Stomach (tissue), 8 donors: ENCODE measurements at regions not wholly inside any gene's neighbourhood (a gene's known extent, or its start where the extent isn't known, plus 50 kb on each side); places are given as distances from the start of the nearest gene placed in this dataset.

Experiments used
- DNase-seq, 2 donors: peaks; one replicate each; pipeline versions ENCODE4 v3.0.0 to v3.0.0-alpha.2; 2013 to 2019
- H3K27ac ChIP-seq, 5 donors: fragments of 200-600 bp in 4 of 5; sonication (generic) in 4 of 5; one replicate each; pipeline ENCODE4 v1.5.1; 2013 to 2019; ENCODE audit warnings: mild to moderate bottlenecking in 1 of 5, moderate library complexity in 1 of 5
- H3K27me3 ChIP-seq, 3 donors: fragments of 200-600 bp; sonication (generic); one replicate each; pipeline ENCODE4 v1.5.1; 2017 to 2019; ENCODE audit warnings: mixed run types in 1 of 3
- H3K36me3 ChIP-seq, 4 donors: fragments of 200-600 bp; sonication (generic); 1 replicate in 3 of 4; 2 replicates in 1 of 4; pipeline ENCODE4 v1.5.1; 2016 to 2019
- H3K4me1 ChIP-seq, 4 donors: fragments of 200-600 bp; sonication (generic); one replicate each; pipeline ENCODE4 v1.5.1; 2016 to 2019
- H3K4me3 ChIP-seq, 4 donors: fragments of 200-600 bp; sonication (generic) in 3 of 4; one replicate each; pipeline ENCODE4 v1.5.1; 2016 to 2019; ENCODE audit warnings: mild to moderate bottlenecking in 1 of 4
- H3K9me3 ChIP-seq, 4 donors: fragments of 200-600 bp; sonication (generic); one replicate each; pipeline ENCODE4 v1.5.1; 2016 to 2019
- EP300 ChIP-seq: sonication (generic); formaldehyde crosslinking; IDR thresholded peaks from one replicate; pipeline ENCODE4 v1.6.1; 2017; ENCODE audit warnings: antibody characterized with exemption
- POLR2A ChIP-seq, 4 donors: fragments of 450-650 bp; IDR thresholded peaks; one replicate each; pipeline ENCODE4 v1.6.1; 2016; ENCODE audit warnings: antibody characterized with exemption in 4 of 4, control low read depth in 2 of 4, mild to moderate bottlenecking in 1 of 4, moderate library complexity in 1 of 4
- POLR2AphosphoS5 ChIP-seq, 3 donors: sonication (generic); formaldehyde crosslinking; IDR thresholded peaks; one replicate each; pipeline ENCODE4 v1.6.1; 2016; ENCODE audit warnings: antibody characterized with exemption in 3 of 3
- WGBS, 5 donors: extraction: QIAGEN DNeasy Blood & Tissue Kit in 3 of 5; methylation state at CpG; one replicate each; pipeline versions ENCODE4 v1.1.5 to v1.1.7; 2013 to 2018; 5-methylcytosine and 5-hydroxymethylcytosine counted together
- intact Hi-C: fragments of 100-400 bp; cut with DNase I; formaldehyde crosslinking; loops from one replicate; pipeline ENCODE4 v1.15.1; 2023; ENCODE audit warnings: low total_unique reads
- TF ChIP-seq, protein P1 (sequence below), 7 experiments: fragments of 450-650 bp in 4 of 7; fragments of 200-600 bp in 3 of 7; sonication (generic) in 3 of 7; IDR thresholded peaks; one replicate each; pipeline ENCODE4 v1.5.1; 2016 to 2019; ENCODE audit warnings: antibody characterized with exemption in 7 of 7, control low read depth in 2 of 7, mild to moderate bottlenecking in 1 of 7
- donor health status: healthy with polysubstance abuse.
- donor health status: Bipolar disorder and iron deficiency.
- donor health status: healthy.

DNA sequence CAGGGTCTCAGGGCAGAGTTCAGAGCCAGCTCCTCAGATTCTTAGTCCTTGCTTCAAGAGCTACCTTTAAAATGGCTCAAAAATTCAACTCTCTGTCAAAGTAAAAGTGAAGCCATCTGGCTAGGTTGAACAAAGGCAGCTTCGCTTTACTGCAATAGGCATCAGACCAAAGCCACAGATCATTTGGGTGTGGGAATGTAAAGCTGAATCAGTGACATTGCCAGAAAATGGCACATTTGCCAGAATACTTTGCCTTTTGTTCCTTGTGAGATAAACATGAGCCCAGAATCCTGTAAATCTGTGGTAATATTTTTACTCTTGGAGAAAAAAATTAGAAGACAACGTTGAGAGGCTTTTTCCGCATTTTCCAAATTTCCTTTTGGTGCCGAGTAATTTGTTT lies 210.5 kb downstream of the PALM2AKAP2 start:
- Histone ChIP-seq H3K9me3 (peaks cover 0 to 14% (median 2%) of the 10 kb centered on the region in 4 donors), H3K4me3 (no peak overlapping the region), H3K36me3 (no peaks in the 10 kb centered on the region), H3K4me1 (no peaks in the 10 kb centered on the region), H3K27me3 (no peaks in the 10 kb centered on the region), H3K27ac (no peak overlapping the region)
- DNase-seq: no peak
- intact Hi-C loops: no loop called here
- TF ChIP-seq, protein P1, sequence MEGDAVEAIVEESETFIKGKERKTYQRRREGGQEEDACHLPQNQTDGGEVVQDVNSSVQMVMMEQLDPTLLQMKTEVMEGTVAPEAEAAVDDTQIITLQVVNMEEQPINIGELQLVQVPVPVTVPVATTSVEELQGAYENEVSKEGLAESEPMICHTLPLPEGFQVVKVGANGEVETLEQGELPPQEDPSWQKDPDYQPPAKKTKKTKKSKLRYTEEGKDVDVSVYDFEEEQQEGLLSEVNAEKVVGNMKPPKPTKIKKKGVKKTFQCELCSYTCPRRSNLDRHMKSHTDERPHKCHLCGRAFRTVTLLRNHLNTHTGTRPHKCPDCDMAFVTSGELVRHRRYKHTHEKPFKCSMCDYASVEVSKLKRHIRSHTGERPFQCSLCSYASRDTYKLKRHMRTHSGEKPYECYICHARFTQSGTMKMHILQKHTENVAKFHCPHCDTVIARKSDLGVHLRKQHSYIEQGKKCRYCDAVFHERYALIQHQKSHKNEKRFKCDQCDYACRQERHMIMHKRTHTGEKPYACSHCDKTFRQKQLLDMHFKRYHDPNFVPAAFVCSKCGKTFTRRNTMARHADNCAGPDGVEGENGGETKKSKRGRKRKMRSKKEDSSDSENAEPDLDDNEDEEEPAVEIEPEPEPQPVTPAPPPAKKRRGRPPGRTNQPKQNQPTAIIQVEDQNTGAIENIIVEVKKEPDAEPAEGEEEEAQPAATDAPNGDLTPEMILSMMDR (IDR thresholded peaks at IDR 0.05): no peak
- TF ChIP-seq POLR2AphosphoS5 (IDR thresholded peaks at IDR 0.05) (no peak), EP300 (no peak), POLR2A (IDR thresholded peaks at IDR 0.05) (no peak)
- WGBS, 5 donors: 76 to 92% (median 82%) methylated on average over 4 of the region's 4 CpGs

DNA sequence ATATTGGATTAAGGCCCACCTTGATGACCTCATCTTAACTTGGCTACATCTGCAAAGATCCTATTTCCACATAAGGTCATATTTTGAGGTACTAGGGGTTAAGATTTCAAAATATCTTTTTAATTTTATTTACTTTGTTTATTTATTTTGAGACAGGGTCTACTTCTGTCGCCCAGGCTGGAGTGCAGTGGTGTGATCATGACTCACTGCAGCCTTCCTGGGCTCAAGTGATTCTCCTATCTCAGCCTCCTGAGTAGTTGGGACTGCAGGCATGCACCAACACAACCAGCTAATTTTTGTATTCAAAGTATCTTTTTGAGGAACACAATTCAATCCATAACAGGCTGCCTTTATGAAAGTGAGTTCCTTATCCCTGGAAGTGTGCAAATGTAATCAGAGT lies 212.3 kb downstream of the PALM2AKAP2 start:
- intact Hi-C loops: no loop called here
- H3K4me3 ChIP-seq: no peak overlapping the region
- 50 to 74% (median 59%) methylated on average over 1 of the region's 1 CpG for WGBS, 5 donors
- no peaks in the 10 kb centered on the region for H3K4me1 ChIP-seq
- no peak for DNase-seq
- H3K27ac ChIP-seq: no peak overlapping the region
- peaks cover 0 to 14% (median 2%) of the 10 kb centered on the region in 4 donors for H3K9me3 ChIP-seq
- TF ChIP-seq POLR2AphosphoS5 (IDR thresholded peaks at IDR 0.05) (no peak), EP300 (no peak), POLR2A (IDR thresholded peaks at IDR 0.05) (no peak)
- TF ChIP-seq, protein P1 (IDR thresholded peaks at IDR 0.05): no peak
- no peaks in the 10 kb centered on the region for H3K27me3 ChIP-seq
- H3K36me3 ChIP-seq: no peaks in the 10 kb centered on the region

DNA sequence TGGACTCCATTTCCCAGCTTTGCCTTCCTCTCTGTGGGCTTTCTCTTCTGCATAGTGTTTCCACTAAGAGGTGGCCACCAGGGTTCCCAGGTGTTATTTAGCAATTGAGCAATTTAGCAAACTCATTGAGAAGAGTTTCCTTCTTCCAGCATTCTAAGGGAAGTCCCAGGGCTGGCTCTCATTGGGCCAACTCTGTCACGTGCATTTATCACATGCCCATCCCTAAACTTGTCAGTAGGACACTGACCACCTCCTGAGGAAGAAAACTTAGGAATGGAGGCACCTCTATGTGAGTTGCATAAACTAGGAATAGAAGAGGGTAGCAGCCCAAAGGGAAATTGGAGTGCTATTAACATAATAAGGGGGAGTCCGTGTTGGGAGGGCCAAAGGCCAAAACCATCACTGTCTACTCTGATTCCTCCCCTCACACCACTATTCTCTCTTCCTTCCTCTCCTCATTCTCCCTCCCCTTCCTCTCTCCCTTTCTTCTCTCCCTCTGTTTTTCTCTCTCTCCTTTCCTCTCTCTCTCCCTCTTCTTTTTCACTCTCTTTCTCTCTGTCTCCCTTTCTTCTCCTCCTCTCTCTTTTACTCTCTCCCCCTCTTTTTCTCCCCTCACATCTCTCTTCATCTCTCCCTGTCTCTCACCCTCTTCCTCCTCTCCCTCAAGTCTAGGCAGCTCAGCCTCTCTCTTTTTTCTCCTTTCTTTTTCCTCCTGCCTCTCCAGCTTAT lies 213.4 kb downstream of the PALM2AKAP2 start:
- Histone ChIP-seq H3K4me1 (no peaks in the 10 kb centered on the region), H3K27ac (no peak overlapping the region), H3K4me3 (no peak overlapping the region), H3K36me3 (no peaks in the 10 kb centered on the region), H3K27me3 (no peaks in the 10 kb centered on the region), H3K9me3 (peaks cover 0 to 5% (median 2%) of the 10 kb centered on the region in 4 donors)
- TF ChIP-seq POLR2A (IDR thresholded peaks at IDR 0.05) (no peak), EP300 (no peak), POLR2AphosphoS5 (IDR thresholded peaks at IDR 0.05) (no peak)
- TF ChIP-seq, protein P1 (IDR thresholded peaks at IDR 0.05): no peak
- no peak for DNase-seq
- 50 to 65% (median 56%) methylated on average over 2 of the region's 2 CpGs for WGBS, 5 donors
- intact Hi-C loops: no loop called here

DNA sequence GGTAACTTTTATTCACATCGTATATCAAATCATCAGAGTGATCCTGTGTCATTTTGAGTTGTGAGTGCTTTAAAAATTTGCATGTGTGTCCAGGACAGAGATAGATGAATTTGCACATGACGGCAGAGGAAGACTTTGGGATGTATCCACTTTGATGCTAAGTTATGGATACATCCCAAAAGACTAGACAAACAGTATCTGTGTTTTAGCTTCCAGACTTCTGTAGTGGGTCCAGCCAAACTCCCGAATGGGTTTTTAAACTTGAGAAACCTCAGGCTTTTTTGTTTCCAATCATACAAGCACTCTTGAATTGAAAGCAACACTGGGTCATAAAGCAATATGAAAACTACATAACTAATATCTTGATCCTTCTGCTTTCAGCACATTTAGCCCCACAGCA lies 213.8 kb downstream of the C9orf152 start:
- Histone ChIP-seq H3K4me1 (no peaks in the 10 kb centered on the region), H3K4me3 (no peak overlapping the region), H3K9me3 (no peaks in the 10 kb centered on the region), H3K36me3 (no peaks in the 10 kb centered on the region), H3K27ac (no peak overlapping the region), H3K27me3 (no peaks in the 10 kb centered on the region)
- intact Hi-C loops: no loop called here
- WGBS, 5 donors: 73 to 82% (median 78%) methylated on average over 3 of the region's 3 CpGs
- TF ChIP-seq, protein P1 (IDR thresholded peaks at IDR 0.05): no peak
- no peak for TF ChIP-seq POLR2AphosphoS5 (IDR thresholded peaks at IDR 0.05)
- no peak for TF ChIP-seq EP300
- TF ChIP-seq POLR2A (IDR thresholded peaks at IDR 0.05): no peak
- peak in 1 of 2 donors; percentile 43 for DNase-seq
